EL (cell line): ENCODE measurements at regions not wholly inside any gene's neighbourhood (a gene's known extent, or its start where the extent isn't known, plus 50 kb on each side); places are given as distances from the start of the nearest gene placed in this dataset.
A peak's percentile ranks its signal among the peaks of the same experiment; 100 is the strongest.

Source experiments
- DNase-seq: peaks from one replicate; pipeline ENCODE4 v3.0.0-alpha.2; 2016

GRCh38 chr16:6644916-6645315 lies 687.7 kb upstream of the RBFOX1 start:
- no peak for DNase-seq

GRCh38 chr16:6643080-6643686 lies 689.5 kb upstream of the RBFOX1 start:
- DNase-seq = peak; percentile 41

DNA sequence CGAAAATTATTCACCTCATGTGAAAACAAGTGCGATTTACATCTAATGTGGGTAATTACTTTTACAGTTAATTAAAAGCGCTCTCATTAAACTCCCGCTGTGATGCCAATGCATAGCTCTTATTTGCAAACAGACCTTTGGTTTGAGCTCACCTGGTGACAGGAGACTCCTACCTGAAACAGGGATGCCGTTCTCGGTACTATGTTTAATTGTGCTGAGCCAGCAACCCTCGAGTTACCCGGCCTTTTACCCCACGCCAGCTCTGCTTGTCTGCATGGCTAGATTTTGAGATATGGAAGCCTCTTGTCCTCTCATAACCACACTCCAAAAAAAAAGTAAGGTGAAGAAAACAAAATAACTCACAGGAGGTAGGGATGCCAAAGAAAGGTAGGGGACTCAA lies 690.4 kb upstream of the RBFOX1 start:
- no peak for DNase-seq

GRCh38 chr16:6641091-6641490 lies 691.6 kb upstream of the RBFOX1 start:
- DNase-seq = no peak

DNA sequence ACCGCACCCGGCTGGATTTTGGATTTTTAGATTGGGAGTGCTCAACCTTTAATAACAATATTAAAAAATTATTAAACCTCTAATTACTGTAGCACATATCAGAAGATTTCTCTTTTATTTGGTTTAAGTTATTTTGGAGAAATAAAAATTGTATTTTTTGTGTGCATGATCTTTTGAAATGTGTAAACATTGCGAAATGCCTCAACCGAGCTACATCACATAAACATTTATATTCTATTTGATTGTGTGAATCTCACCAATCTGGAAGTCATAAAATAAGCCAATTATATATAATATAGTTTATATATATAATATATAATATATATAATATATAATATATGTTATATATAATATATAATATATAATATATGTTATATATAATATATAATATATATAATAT lies 696.2 kb upstream of the RBFOX1 start:
- no peak for DNase-seq

- no peak for DNase-seq
These were observed 698.5 kb upstream of the RBFOX1 start for GRCh38 chr16:6634151-6634550.

DNA sequence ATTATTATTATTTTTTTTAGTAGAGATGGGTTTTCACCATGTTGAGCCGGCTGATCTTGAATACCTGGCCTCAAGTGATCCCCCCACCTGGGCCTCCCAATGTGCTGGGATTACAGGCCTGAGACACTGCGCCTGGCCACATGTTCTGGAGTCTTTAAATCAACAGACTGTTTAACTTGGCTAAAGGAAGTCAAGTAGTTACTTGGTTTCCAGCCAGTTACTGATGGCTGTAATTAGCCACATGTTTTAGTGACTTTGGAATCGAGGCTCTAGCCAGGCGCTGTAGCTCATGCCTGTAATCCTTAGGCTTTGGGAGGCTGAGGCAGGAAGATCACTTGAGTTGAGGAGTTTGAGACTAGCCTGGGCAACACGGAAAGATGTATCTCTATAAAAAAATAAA lies 699.2 kb upstream of the RBFOX1 start:
- no peak for DNase-seq

GRCh38 chr16:6629110-6629509 lies 703.5 kb upstream of the RBFOX1 start:
- no peak for DNase-seq

- DNase-seq = no peak
These were observed 707.0 kb upstream of the RBFOX1 start for GRCh38 chr16:6625606-6626005.

DNA sequence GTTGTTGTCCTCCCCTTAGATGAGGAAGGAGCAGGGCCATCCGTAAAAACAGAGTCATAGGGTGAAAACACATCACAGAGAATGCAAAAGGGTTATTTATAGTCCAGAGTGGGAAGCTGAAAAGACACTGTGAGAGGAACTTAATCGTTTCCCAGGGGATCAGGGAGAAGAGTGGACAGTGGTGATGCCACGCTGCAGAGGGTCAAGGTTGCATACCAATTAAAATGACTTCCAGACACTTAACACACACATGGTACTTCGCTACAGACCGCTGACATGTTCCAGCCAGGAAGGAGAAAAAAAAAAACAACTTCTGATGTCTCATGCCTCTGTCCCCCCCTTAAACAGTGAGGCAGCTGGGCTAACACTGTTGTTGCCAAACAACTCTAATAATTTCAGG lies 713.8 kb upstream of the RBFOX1 start:
- DNase-seq = no peak

GRCh38 chr16:6616746-6617145 lies 715.9 kb upstream of the RBFOX1 start:
- DNase-seq = no peak

- no peak for DNase-seq
These were observed 717.0 kb upstream of the RBFOX1 start for GRCh38 chr16:6615636-6616035.

- DNase-seq = no peak
These were observed 721.1 kb upstream of the RBFOX1 start for GRCh38 chr16:6611535-6611934.

- no peak for DNase-seq
These were observed 727.2 kb upstream of the RBFOX1 start for GRCh38 chr16:6605490-6605889.

GRCh38 chr16:6603780-6604325 lies 728.8 kb upstream of the RBFOX1 start:
- no peak for DNase-seq

DNA sequence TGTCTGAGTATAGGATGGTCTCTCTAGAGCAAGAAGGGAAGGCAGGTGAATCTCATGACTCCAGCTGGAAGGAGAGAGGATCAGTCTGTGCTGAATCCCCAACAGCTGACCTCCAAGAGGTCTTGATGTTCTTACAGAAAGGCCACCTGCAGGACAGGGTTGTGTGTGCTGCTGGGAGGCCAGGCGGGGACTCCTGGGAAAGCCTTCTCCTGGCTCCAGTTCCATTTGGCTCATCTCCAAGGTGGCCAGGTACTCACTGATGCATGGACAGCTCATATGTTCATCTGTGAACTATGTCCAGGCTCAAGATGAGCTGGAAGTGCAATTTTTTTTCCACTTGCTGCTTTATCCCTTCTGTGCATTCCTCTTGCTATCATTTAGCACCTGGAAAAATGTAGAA lies 730.2 kb upstream of the RBFOX1 start:
- DNase-seq = no peak

DNA sequence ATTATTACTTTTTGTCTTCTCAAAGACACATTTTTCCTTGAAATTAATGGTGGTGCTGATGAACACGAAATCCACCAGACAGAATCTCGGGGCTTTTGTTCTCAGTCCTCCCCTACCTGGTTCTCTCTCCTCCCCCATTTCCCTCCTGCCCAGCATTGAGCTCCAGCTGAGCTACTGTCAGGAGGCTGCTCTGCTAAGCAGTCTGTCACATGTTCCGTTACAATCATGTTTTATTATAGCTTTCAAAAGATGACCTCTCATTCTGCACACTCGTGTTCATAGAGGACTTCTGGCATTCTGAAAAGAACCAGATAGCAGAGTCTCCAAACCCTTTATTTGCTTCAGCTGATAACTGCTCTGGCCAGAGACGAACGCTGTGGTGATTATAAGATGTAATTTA lies 732.5 kb upstream of the RBFOX1 start:
- no peak for DNase-seq

DNA sequence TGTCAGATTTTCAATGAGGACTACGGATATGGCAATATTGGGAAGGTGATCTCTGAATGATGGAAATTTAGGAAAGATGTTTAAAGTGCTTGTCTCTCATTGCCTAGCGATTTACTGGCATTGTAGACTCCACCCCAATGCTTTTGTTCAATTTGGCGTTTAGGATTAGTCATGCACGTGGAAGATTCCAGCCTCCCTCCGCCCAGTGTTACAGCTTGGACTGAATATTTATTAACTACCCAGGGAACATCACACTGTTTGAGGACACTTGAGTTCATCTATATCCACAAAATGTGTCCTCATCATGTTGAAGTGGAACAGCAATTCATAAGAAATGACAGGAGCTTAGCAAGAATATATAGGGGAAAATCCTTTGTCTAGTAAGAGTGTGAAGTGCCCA lies 738.8 kb upstream of the RBFOX1 start:
- no peak for DNase-seq

GRCh38 chr16:6576606-6577005 lies 756.0 kb upstream of the RBFOX1 start:
- no peak for DNase-seq

DNA sequence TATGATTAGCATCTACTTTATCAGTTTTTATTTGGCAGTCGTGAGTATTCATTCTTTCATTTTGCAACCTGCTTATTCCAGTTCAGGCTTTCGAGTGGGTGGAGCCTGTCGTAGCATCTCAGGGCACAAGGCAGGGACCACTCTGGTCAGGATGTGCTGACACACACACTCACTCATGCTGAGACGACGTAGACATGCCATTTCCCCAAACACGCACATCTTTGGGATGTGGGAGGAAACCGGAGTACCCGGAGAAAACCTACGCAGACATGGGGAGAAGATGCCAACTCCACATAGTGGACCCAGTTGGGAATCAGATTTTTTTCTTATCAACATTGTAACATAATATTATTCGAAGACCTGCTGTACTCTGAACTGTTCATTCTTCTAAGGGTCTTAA lies 756.5 kb upstream of the RBFOX1 start:
- no peak for DNase-seq

- DNase-seq = no peak
These were observed 758.5 kb upstream of the RBFOX1 start for GRCh38 chr16:6574146-6574545.

DNA sequence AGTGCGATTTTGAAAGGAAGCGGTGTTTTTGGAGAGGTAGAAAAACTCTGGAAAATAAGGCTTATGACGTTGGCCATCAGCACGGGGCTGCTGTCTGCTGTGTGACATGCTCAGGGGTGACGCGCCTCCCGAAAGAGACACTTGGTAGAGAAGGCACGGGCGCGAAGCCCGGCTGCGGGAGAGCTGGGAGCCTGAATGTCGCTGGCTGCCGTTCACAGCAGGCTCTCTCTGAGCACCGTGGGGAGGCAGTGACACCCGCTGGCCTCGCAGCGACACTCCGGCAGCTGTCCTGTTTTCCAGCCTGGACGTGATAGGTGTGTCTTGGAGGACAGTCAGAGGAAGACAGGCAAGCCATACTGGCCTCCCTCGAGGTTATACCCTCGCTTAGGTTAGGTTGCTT lies 759.1 kb upstream of the RBFOX1 start:
- DNase-seq = no peak

DNA sequence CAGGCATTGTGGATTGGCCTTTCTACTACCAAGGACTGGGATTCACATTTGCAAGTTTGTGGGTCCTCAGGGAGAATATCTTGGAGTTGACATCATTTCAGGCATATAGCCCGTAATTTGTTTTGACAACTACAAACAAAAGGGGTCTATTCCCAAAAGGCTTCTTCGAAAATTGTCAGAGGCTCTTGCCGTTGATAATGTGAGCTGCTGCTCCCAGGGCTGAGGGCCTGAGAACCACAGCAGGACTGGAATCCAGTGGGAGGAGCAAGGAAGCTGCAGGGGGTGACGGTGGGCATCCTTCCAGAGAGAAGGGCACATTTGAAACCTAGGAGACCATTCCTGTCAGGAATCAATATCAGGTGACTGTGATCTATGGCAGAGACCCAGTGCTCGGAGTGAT lies 761.6 kb upstream of the RBFOX1 start:
- DNase-seq = no peak

DNA sequence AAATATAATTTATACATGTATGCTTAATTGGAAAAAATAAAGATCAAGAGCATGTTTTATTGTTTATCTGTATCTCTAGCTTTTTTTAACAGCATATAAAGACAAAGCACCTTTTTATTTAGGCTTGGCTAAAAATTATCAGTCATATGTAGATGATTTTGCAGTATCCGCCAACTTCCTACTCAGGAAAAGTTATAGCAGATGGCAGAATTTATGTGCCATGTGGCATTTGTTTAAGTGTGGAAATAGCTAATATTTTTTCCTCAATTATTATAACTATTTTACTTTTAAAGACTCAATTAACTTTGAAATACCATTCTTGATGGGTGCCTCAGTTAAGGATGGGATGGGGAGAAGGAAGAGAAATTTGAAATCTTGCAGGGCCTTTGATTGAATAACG lies 762.1 kb upstream of the RBFOX1 start:
- DNase-seq = no peak

GRCh38 chr16:6562986-6563385 lies 769.7 kb upstream of the RBFOX1 start:
- no peak for DNase-seq
